HUDEP-2 (cell line): ENCODE measurements at regions not wholly inside any gene's neighbourhood (a gene's known extent, or its start where the extent isn't known, plus 50 kb on each side); places are given as distances from the start of the nearest gene placed in this dataset.
A peak's percentile ranks its signal among the peaks of the same experiment; 100 is the strongest.

Source experiments
- DNase-seq, 76 experiments: peaks; one replicate each; lab custom pipeline; 2025; ENCODE audit not compliant: unreplicated experiment in 76 of 76; lab: John Stamatoyannopoulos, UW

GRCh38 chr1:209268479-209268878 lies 315.0 kb upstream of the CAMK1G start:
- no peak for DNase-seq

GRCh38 chr1:209276321-209276720 lies 307.2 kb upstream of the CAMK1G start:
- DNase-seq, result no peak

GRCh38 chr1:209277662-209278061 lies 305.9 kb upstream of the CAMK1G start:
- no peak for DNase-seq

- no peak for DNase-seq
Measured at GRCh38 chr1:209291715-209292114, 291.8 kb upstream of the CAMK1G start.

GRCh38 chr1:209302779-209303568 lies 280.5 kb upstream of the CAMK1G start:
- no peak for DNase-seq

- no peak for DNase-seq
Measured at GRCh38 chr1:209304166-209304565, 279.3 kb upstream of the CAMK1G start.

- no peak for DNase-seq
Measured at GRCh38 chr1:209305221-209305954, 278.1 kb upstream of the CAMK1G start.

- DNase-seq, result no peak
Measured at GRCh38 chr1:209307846-209308245, 275.7 kb upstream of the CAMK1G start.

- no peak for DNase-seq
Measured at GRCh38 chr1:209309198-209309597, 274.3 kb upstream of the CAMK1G start.

- no peak for DNase-seq
Measured at GRCh38 chr1:209311770-209312169, 271.7 kb upstream of the CAMK1G start.

GRCh38 chr1:209316929-209317328 lies 266.6 kb upstream of the CAMK1G start:
- DNase-seq, result no peak

GRCh38 chr1:209318181-209319056 lies 265.1 kb upstream of the CAMK1G start:
- DNase-seq, result no peak

- no peak for DNase-seq
Measured at GRCh38 chr1:209319057-209319432, 264.5 kb upstream of the CAMK1G start.

- no peak for DNase-seq
Measured at GRCh38 chr1:209319549-209319948, 264.0 kb upstream of the CAMK1G start.

GRCh38 chr1:209323743-209324142 lies 259.8 kb upstream of the CAMK1G start:
- DNase-seq, result no peak

- DNase-seq, result no peak
Measured at GRCh38 chr1:209324901-209325871, 258.3 kb upstream of the CAMK1G start.

- no peak for DNase-seq
Measured at GRCh38 chr1:209326076-209326475, 257.4 kb upstream of the CAMK1G start.

- DNase-seq, result no peak
Measured at GRCh38 chr1:209326831-209327230, 256.7 kb upstream of the CAMK1G start.

- no peak for DNase-seq
Measured at GRCh38 chr1:209328196-209328595, 255.3 kb upstream of the CAMK1G start.

- DNase-seq, result peak in 10 of 76 experiments; percentile 0 to 20 (median 6)
Measured at GRCh38 chr1:209335178-209335577, 248.3 kb upstream of the CAMK1G start.
